GM23248 (cell line): ENCODE measurements at regions not wholly inside any gene's neighbourhood (a gene's known extent, or its start where the extent isn't known, plus 50 kb on each side); places are given as distances from the start of the nearest gene placed in this dataset.

Experiments
- EZH2 ChIP-seq: fragments of 200-600 bp; sonication (generic); IDR thresholded peaks from 2 replicates; pipeline ENCODE4 v1.6.1; 2018; ENCODE audit warnings: antibody characterized with exemption, mild to moderate bottlenecking; ENCODE audit not compliant: insufficient read depth, poor library complexity, severe bottlenecking
- EZH2phosphoT487 ChIP-seq: fragments of 200-600 bp; sonication (generic); IDR thresholded peaks from 2 replicates; pipeline ENCODE4 v1.6.1; 2018; ENCODE audit warnings: antibody characterized with exemption, moderate library complexity, mild to moderate bottlenecking, low read depth; ENCODE audit not compliant: insufficient read depth

- TF ChIP-seq EZH2phosphoT487, result no peak
- TF ChIP-seq EZH2, result no peak
Measured at GRCh38 chr10:84935772-84936171, 607.4 kb downstream of the CCSER2 start.
